Type B pancreatic cell (in vitro differentiated cells): ENCODE measurements at regions not wholly inside any gene's neighbourhood (a gene's known extent, or its start where the extent isn't known, plus 50 kb on each side); places are given as distances from the start of the nearest gene placed in this dataset.
A peak's percentile ranks its signal among the peaks of the same experiment; 100 is the strongest.

Source experiments
- DNase-seq: peaks from one replicate; pipeline ENCODE4 v3.0.0; 2021; ENCODE audit warnings: mixed read lengths; ENCODE audit not compliant: unreplicated experiment; ENCODE audit errors: extremely low spot score
- H3K27ac Mint-ChIP-seq: 2 replicates; pipeline ENCODE4 v1.8.0; 2021; ENCODE audit warnings: mild to moderate bottlenecking, mixed read lengths
- H3K27me3 Mint-ChIP-seq: 2 replicates; pipeline ENCODE4 v1.8.0; 2021; ENCODE audit warnings: mixed read lengths
- H3K36me3 Mint-ChIP-seq: 2 replicates; pipeline ENCODE4 v1.8.0; 2021; ENCODE audit warnings: mixed read lengths
- H3K4me1 Mint-ChIP-seq: one replicate; pipeline ENCODE4 v1.8.0; 2021; ENCODE audit warnings: mixed read lengths; ENCODE audit not compliant: unreplicated experiment
- H3K4me3 Mint-ChIP-seq: 2 replicates; pipeline ENCODE4 v1.8.0; 2021; ENCODE audit warnings: mild to moderate bottlenecking, mixed read lengths
- H3K9me3 Mint-ChIP-seq: 2 replicates; pipeline ENCODE4 v1.8.0; 2021; ENCODE audit warnings: mixed read lengths
- CTCF ChIP-seq: fragments of 200-600 bp; sonication (generic); conservative IDR thresholded peaks from 2 replicates; pipeline ENCODE4 v1.5.0; 2021; ENCODE audit warnings: antibody characterized with exemption, mild to moderate bottlenecking

GRCh38 chr11:81165164-81165563 is 1568.5 kb downstream of the FAM181B start:
- H3K27me3 Mint-ChIP-seq: no peaks in the 10 kb centered on the region
- peak; percentile 29 for TF ChIP-seq CTCF
- H3K4me1 Mint-ChIP-seq: peaks cover 4% of the 10 kb centered on the region
- H3K4me3 Mint-ChIP-seq: no peak overlapping the region
- no peak for DNase-seq
- no peak overlapping the region for H3K27ac Mint-ChIP-seq
- H3K9me3 Mint-ChIP-seq: no peaks in the 10 kb centered on the region
- H3K36me3 Mint-ChIP-seq: no peaks in the 10 kb centered on the region

GRCh38 chr11:81159900-81160299 is 1573.8 kb downstream of the FAM181B start:
- Mint-ChIP-seq H3K27me3 (no peaks in the 10 kb centered on the region), H3K4me3 (no peak overlapping the region), H3K4me1 (peaks cover 4% of the 10 kb centered on the region), H3K27ac (no peak overlapping the region), H3K36me3 (no peaks in the 10 kb centered on the region), H3K9me3 (no peaks in the 10 kb centered on the region)
- no peak for TF ChIP-seq CTCF
- DNase-seq: no peak

GRCh38 chr11:81135570-81135969 is 1598.1 kb downstream of the FAM181B start:
- H3K9me3 Mint-ChIP-seq: no peaks in the 10 kb centered on the region
- no peak overlapping the region for H3K27ac Mint-ChIP-seq
- peaks cover 8% of the 10 kb centered on the region for H3K27me3 Mint-ChIP-seq
- H3K4me3 Mint-ChIP-seq: no peak overlapping the region
- H3K4me1 Mint-ChIP-seq: no peaks in the 10 kb centered on the region
- TF ChIP-seq CTCF: no peak
- no peaks in the 10 kb centered on the region for H3K36me3 Mint-ChIP-seq
- DNase-seq: no peak

- Mint-ChIP-seq H3K4me3 (no peak overlapping the region), H3K4me1 (no peaks in the 10 kb centered on the region), H3K27ac (no peak overlapping the region), H3K9me3 (no peaks in the 10 kb centered on the region), H3K27me3 (no peaks in the 10 kb centered on the region), H3K36me3 (no peaks in the 10 kb centered on the region)
- TF ChIP-seq CTCF: no peak
- no peak for DNase-seq
Observed at GRCh38 chr11:81129618-81130017, 1604.0 kb downstream of the FAM181B start.

- Mint-ChIP-seq H3K36me3 (no peaks in the 10 kb centered on the region), H3K9me3 (no peaks in the 10 kb centered on the region), H3K27ac (no peak overlapping the region), H3K4me1 (no peaks in the 10 kb centered on the region), H3K27me3 (no peaks in the 10 kb centered on the region), H3K4me3 (no peak overlapping the region)
- no peak for TF ChIP-seq CTCF
- DNase-seq: no peak
Observed at GRCh38 chr11:81112718-81113117, 1620.9 kb downstream of the FAM181B start.

GRCh38 chr11:81104051-81104450 is 1629.6 kb downstream of the FAM181B start:
- Mint-ChIP-seq H3K9me3 (no peaks in the 10 kb centered on the region), H3K36me3 (no peaks in the 10 kb centered on the region), H3K27me3 (no peaks in the 10 kb centered on the region), H3K4me1 (no peaks in the 10 kb centered on the region), H3K27ac (no peak overlapping the region), H3K4me3 (no peak overlapping the region)
- no peak for TF ChIP-seq CTCF
- no peak for DNase-seq
